ENCODE measurements at regions not wholly inside any gene's neighbourhood (a gene's known extent, or its start where the extent isn't known, plus 50 kb on each side); places are given as distances from the start of the nearest gene placed in this dataset.

DNA sequence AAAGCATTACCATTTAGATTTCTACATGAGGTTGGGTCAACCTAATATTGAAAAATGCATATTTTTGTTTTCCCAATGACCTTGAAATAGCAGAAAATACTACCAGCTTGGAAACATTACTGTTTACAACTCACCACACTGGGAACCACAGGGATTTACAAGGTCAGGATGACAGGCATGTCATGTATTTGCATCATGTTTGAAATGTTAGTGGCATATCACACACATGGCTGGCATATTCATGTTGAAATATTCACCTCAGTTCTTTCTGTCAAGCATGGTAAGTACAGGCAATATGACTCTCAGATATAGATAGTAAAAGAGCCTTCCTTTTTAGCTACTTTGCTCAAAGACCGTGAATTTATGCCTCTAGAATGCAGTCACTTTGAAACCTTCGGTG lies 593.5 kb downstream of the NOVA1 start (continued):
- TF ChIP-seq CEBPB (IDR thresholded peaks at IDR 0.05; ENCODE audit: low read depth) (no peak), ZNF274 (IDR thresholded peaks at IDR 0.05; ENCODE audit: low read depth, low read length) (no peak), EGR1 (IDR thresholded peaks at IDR 0.05; ENCODE audit: low read depth) (no peak), ELF1 (IDR thresholded peaks at IDR 0.05; ENCODE audit: borderline replicate concordance, low read depth) (no peak)

DNA sequence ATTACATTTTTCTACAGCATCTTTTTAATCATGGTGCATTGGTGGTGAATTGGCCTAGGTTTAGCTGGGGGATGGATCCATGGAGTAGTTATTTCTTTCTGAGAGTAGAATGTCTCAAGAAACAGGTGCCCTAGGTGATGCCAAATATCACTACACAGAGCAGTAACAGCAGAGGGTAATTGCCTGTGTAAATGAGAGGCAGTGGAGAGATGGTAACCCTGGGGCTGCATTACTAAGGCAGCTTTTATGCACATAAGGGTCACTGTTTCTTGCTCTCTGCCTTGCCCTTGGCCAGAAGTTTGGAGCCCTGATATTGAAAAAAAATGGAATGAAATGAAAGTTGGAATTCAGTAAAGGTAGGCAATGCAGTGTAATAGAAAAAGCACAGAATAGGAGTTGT lies 604.0 kb downstream of the NOVA1 start:
- ChIA-PET CTCF (no interaction called here), RAD21 (ENCODE audit: low non-redundant PET in 1 of 2, low total read pairs in 2 of 2, uncharacterized antibody in 2 of 2, unreplicated experiment in 2 of 2) (no interaction called here), POLR2A (no interaction called here)
- Histone ChIP-seq H3K27me3 (ENCODE audit: insufficient read depth, low read length) (no peaks in the 10 kb centered on the region), H3K4me1 (ENCODE audit: control insufficient read depth in 1 of 2, insufficient read depth in 2 of 2, low read length in 2 of 2) (no peaks in the 10 kb centered on the region), H3K79me2 (ENCODE audit: insufficient read depth, low read length) (no peaks in the 10 kb centered on the region), H3K27ac (ENCODE audit: low read depth, low read length) (no peak overlapping the region), H3K9me3 (ENCODE audit: control insufficient read depth in 1 of 2, insufficient read depth in 1 of 2, low read depth in 1 of 2, low read length in 2 of 2) (peaks cover 22 to 36% of the 10 kb centered on the region in 2 experiments; a peak in 3 of 4 replicates), H3K9me2 (ENCODE audit: insufficient read depth) (no peaks in the 10 kb centered on the region), H2AFZ (ENCODE audit: low read depth, low read length, poor library complexity, severe bottlenecking) (no peak overlapping the region), H4K20me1 (ENCODE audit: insufficient read depth) (no peaks in the 10 kb centered on the region), H3K4me2 (ENCODE audit: low read length) (no peak overlapping the region), H3K36me3 (ENCODE audit: control insufficient read depth in 1 of 2, insufficient read depth in 2 of 2, low read length in 2 of 2) (no peaks in the 10 kb centered on the region), H3K9ac (ENCODE audit: low read length) (no peak overlapping the region), H3K4me3 (replicated peaks in 1 of 2; ENCODE audit: low read depth in 1 of 2, low read length in 2 of 2) (no peak overlapping the region)
- no peak for TF ChIP-seq JUND (IDR thresholded peaks at IDR 0.05)
- no peak for TF ChIP-seq SP1 (IDR thresholded peaks at IDR 0.05; ENCODE audit: low read depth)
- TF ChIP-seq, protein P1, sequence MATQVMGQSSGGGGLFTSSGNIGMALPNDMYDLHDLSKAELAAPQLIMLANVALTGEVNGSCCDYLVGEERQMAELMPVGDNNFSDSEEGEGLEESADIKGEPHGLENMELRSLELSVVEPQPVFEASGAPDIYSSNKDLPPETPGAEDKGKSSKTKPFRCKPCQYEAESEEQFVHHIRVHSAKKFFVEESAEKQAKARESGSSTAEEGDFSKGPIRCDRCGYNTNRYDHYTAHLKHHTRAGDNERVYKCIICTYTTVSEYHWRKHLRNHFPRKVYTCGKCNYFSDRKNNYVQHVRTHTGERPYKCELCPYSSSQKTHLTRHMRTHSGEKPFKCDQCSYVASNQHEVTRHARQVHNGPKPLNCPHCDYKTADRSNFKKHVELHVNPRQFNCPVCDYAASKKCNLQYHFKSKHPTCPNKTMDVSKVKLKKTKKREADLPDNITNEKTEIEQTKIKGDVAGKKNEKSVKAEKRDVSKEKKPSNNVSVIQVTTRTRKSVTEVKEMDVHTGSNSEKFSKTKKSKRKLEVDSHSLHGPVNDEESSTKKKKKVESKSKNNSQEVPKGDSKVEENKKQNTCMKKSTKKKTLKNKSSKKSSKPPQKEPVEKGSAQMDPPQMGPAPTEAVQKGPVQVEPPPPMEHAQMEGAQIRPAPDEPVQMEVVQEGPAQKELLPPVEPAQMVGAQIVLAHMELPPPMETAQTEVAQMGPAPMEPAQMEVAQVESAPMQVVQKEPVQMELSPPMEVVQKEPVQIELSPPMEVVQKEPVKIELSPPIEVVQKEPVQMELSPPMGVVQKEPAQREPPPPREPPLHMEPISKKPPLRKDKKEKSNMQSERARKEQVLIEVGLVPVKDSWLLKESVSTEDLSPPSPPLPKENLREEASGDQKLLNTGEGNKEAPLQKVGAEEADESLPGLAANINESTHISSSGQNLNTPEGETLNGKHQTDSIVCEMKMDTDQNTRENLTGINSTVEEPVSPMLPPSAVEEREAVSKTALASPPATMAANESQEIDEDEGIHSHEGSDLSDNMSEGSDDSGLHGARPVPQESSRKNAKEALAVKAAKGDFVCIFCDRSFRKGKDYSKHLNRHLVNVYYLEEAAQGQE (IDR thresholded peaks at IDR 0.05; ENCODE audit: low read depth) = no peak
- TF ChIP-seq EGR1 (IDR thresholded peaks at IDR 0.05; ENCODE audit: low read depth) = no peak
- no peak for TF ChIP-seq POLR2A (IDR thresholded peaks at IDR 0.05; ENCODE audit: borderline replicate concordance, extremely low read depth, insufficient read depth, insufficient read length)
- TF ChIP-seq TCF7L2 (IDR thresholded peaks at IDR 0.05; ENCODE audit: borderline replicate concordance, extremely low read depth, insufficient read depth, insufficient read length) = no peak
- no peak for TF ChIP-seq CEBPB (IDR thresholded peaks at IDR 0.05; ENCODE audit: low read depth)
- no peak for TF ChIP-seq EZH2 (IDR thresholded peaks at IDR 0.05)
- TF ChIP-seq FOSL1 (IDR thresholded peaks at IDR 0.05; ENCODE audit: low read depth) = no peak
- TF ChIP-seq, protein P2, sequence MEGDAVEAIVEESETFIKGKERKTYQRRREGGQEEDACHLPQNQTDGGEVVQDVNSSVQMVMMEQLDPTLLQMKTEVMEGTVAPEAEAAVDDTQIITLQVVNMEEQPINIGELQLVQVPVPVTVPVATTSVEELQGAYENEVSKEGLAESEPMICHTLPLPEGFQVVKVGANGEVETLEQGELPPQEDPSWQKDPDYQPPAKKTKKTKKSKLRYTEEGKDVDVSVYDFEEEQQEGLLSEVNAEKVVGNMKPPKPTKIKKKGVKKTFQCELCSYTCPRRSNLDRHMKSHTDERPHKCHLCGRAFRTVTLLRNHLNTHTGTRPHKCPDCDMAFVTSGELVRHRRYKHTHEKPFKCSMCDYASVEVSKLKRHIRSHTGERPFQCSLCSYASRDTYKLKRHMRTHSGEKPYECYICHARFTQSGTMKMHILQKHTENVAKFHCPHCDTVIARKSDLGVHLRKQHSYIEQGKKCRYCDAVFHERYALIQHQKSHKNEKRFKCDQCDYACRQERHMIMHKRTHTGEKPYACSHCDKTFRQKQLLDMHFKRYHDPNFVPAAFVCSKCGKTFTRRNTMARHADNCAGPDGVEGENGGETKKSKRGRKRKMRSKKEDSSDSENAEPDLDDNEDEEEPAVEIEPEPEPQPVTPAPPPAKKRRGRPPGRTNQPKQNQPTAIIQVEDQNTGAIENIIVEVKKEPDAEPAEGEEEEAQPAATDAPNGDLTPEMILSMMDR (IDR thresholded peaks at IDR 0.05 in 2 of 3, conservative IDR thresholded peaks at IDR 0.05 in 1 of 3; ENCODE audit: borderline replicate concordance in 1 of 3, insufficient read depth in 1 of 3, low read depth in 2 of 3, low read length in 2 of 3) = no peak
- TF ChIP-seq SRF (IDR thresholded peaks at IDR 0.05; ENCODE audit: low read depth) = no peak
- TF ChIP-seq EZH2phosphoT487 (IDR thresholded peaks at IDR 0.05; ENCODE audit: borderline replicate concordance) = no peak
- ATAC-seq (no peak), DNase-seq (ENCODE audit: low read depth, low spot score) (no peak)
- intact Hi-C loops (cut with micrococcal nuclease) = no loop called here
- no TSS peak for BruUV-seq (replicated peaks)

All from HCT116 (cell line).